ENCODE measurements at regions not wholly inside any gene's neighbourhood (a gene's known extent, or its start where the extent isn't known, plus 50 kb on each side); places are given as distances from the start of the nearest gene placed in this dataset.
"Not testable (repeated sequence)": the region's sequence is repeated elsewhere in the genome, so short reads cannot be mapped to it uniquely, and the experiment has no call there.

GRCh38 chr18:34529358-34530335 lies 180.5 kb upstream of the DTNA start:
- no peaks in the 10 kb centered on the region for H3K4me1 ChIP-seq (ENCODE audit: control insufficient read depth, insufficient read depth, low read length)
- no peaks in the 10 kb centered on the region for H3K36me3 ChIP-seq (ENCODE audit: control insufficient read depth, insufficient read depth, low read length, severe bottlenecking)
- no peak overlapping the region for H3K4me3 ChIP-seq (ENCODE audit: low read length)
- DNase-seq (ENCODE audit: low read depth) = no peak
- no peaks in the 10 kb centered on the region for H3K9me3 ChIP-seq (ENCODE audit: control insufficient read depth, low read length)
- H3K27me3 ChIP-seq (replicated peaks; ENCODE audit: control insufficient read depth, insufficient read depth, low read length) = no peaks in the 10 kb centered on the region
- H3K9ac ChIP-seq (ENCODE audit: low read length) = no peak overlapping the region

GRCh38 chr18:34531110-34531509 lies 179.0 kb upstream of the DTNA start:
- DNase-seq (ENCODE audit: low read depth) = no peak
- Histone ChIP-seq H3K27me3 (replicated peaks; ENCODE audit: control insufficient read depth, insufficient read depth, low read length) (no peaks in the 10 kb centered on the region), H3K9me3 (ENCODE audit: control insufficient read depth, low read length) (no peaks in the 10 kb centered on the region), H3K4me1 (ENCODE audit: control insufficient read depth, insufficient read depth, low read length) (no peaks in the 10 kb centered on the region), H3K36me3 (ENCODE audit: control insufficient read depth, insufficient read depth, low read length, severe bottlenecking) (no peaks in the 10 kb centered on the region), H3K9ac (ENCODE audit: low read length) (no peak overlapping the region), H3K4me3 (ENCODE audit: low read length) (no peak overlapping the region)

- not testable (repeated sequence) for DNase-seq (ENCODE audit: low read depth); H3K9me3 ChIP-seq (ENCODE audit: control insufficient read depth, low read length); H3K9ac ChIP-seq (ENCODE audit: low read length); H3K4me1 ChIP-seq (ENCODE audit: control insufficient read depth, insufficient read depth, low read length); H3K27me3 ChIP-seq (replicated peaks; ENCODE audit: control insufficient read depth, insufficient read depth, low read length); H3K36me3 ChIP-seq (ENCODE audit: control insufficient read depth, insufficient read depth, low read length, severe bottlenecking); H3K4me3 ChIP-seq (ENCODE audit: low read length)
Observed at GRCh38 chr18:34534642-34535041, 175.5 kb upstream of the DTNA start.

GRCh38 chr18:34540897-34541296 lies 169.2 kb upstream of the DTNA start:
- H3K4me3 ChIP-seq (ENCODE audit: low read length) = no peak overlapping the region
- no peak for DNase-seq (ENCODE audit: low read depth)

GRCh38 chr18:34542625-34543024 lies 167.5 kb upstream of the DTNA start:
- H3K27me3 ChIP-seq (replicated peaks; ENCODE audit: control insufficient read depth, insufficient read depth, low read length) = no peaks in the 10 kb centered on the region
- no peak for DNase-seq (ENCODE audit: low read depth)
- H3K4me1 ChIP-seq (ENCODE audit: control insufficient read depth, insufficient read depth, low read length) = no peaks in the 10 kb centered on the region
- H3K9me3 ChIP-seq (ENCODE audit: control insufficient read depth, low read length) = no peaks in the 10 kb centered on the region
- no peaks in the 10 kb centered on the region for H3K36me3 ChIP-seq (ENCODE audit: control insufficient read depth, insufficient read depth, low read length, severe bottlenecking)
- no peak overlapping the region for H3K9ac ChIP-seq (ENCODE audit: low read length)
- no peak overlapping the region for H3K4me3 ChIP-seq (ENCODE audit: low read length)

More at GRCh38 chr18:34540897-34541296, 169.2 kb upstream of the DTNA start:
- no peaks in the 10 kb centered on the region for H3K36me3 ChIP-seq (ENCODE audit: control insufficient read depth, insufficient read depth, low read length, severe bottlenecking)
- H3K27me3 ChIP-seq (replicated peaks; ENCODE audit: control insufficient read depth, insufficient read depth, low read length) = no peaks in the 10 kb centered on the region
- H3K4me1 ChIP-seq (ENCODE audit: control insufficient read depth, insufficient read depth, low read length) = no peaks in the 10 kb centered on the region
- H3K9me3 ChIP-seq (ENCODE audit: control insufficient read depth, low read length) = no peaks in the 10 kb centered on the region
- H3K9ac ChIP-seq (ENCODE audit: low read length) = no peak overlapping the region

GRCh38 chr18:34543356-34543755 lies 166.7 kb upstream of the DTNA start:
- no peak overlapping the region for H3K4me3 ChIP-seq (ENCODE audit: low read length)
- DNase-seq (ENCODE audit: low read depth) = no peak
- H3K4me1 ChIP-seq (ENCODE audit: control insufficient read depth, insufficient read depth, low read length) = no peaks in the 10 kb centered on the region
- H3K9ac ChIP-seq (ENCODE audit: low read length) = no peak overlapping the region
- H3K27me3 ChIP-seq (replicated peaks; ENCODE audit: control insufficient read depth, insufficient read depth, low read length) = no peaks in the 10 kb centered on the region
- no peaks in the 10 kb centered on the region for H3K36me3 ChIP-seq (ENCODE audit: control insufficient read depth, insufficient read depth, low read length, severe bottlenecking)
- no peaks in the 10 kb centered on the region for H3K9me3 ChIP-seq (ENCODE audit: control insufficient read depth, low read length)

- Histone ChIP-seq H3K36me3 (ENCODE audit: control insufficient read depth, insufficient read depth, low read length, severe bottlenecking) (no peaks in the 10 kb centered on the region), H3K9me3 (ENCODE audit: control insufficient read depth, low read length) (no peaks in the 10 kb centered on the region), H3K4me3 (ENCODE audit: low read length) (no peak overlapping the region), H3K27me3 (replicated peaks; ENCODE audit: control insufficient read depth, insufficient read depth, low read length) (no peaks in the 10 kb centered on the region), H3K4me1 (ENCODE audit: control insufficient read depth, insufficient read depth, low read length) (no peaks in the 10 kb centered on the region), H3K9ac (ENCODE audit: low read length) (no peak overlapping the region)
- DNase-seq (ENCODE audit: low read depth) = no peak
Observed at GRCh38 chr18:34543945-34544344, 166.2 kb upstream of the DTNA start.

- no peaks in the 10 kb centered on the region for H3K36me3 ChIP-seq (ENCODE audit: control insufficient read depth, insufficient read depth, low read length, severe bottlenecking)
- no peak overlapping the region for H3K4me3 ChIP-seq (ENCODE audit: low read length)
- no peak for DNase-seq (ENCODE audit: low read depth)
- H3K9ac ChIP-seq (ENCODE audit: low read length) = no peak overlapping the region
- H3K9me3 ChIP-seq (ENCODE audit: control insufficient read depth, low read length) = no peaks in the 10 kb centered on the region
- H3K4me1 ChIP-seq (ENCODE audit: control insufficient read depth, insufficient read depth, low read length) = no peaks in the 10 kb centered on the region
- no peaks in the 10 kb centered on the region for H3K27me3 ChIP-seq (replicated peaks; ENCODE audit: control insufficient read depth, insufficient read depth, low read length)
Observed at GRCh38 chr18:34544930-34545329, 165.2 kb upstream of the DTNA start.

GRCh38 chr18:34548120-34548972 lies 161.8 kb upstream of the DTNA start:
- Histone ChIP-seq H3K9ac (ENCODE audit: low read length) (no peak overlapping the region), H3K9me3 (ENCODE audit: control insufficient read depth, low read length) (no peaks in the 10 kb centered on the region), H3K27me3 (replicated peaks; ENCODE audit: control insufficient read depth, insufficient read depth, low read length) (no peaks in the 10 kb centered on the region), H3K36me3 (ENCODE audit: control insufficient read depth, insufficient read depth, low read length, severe bottlenecking) (no peaks in the 10 kb centered on the region), H3K4me3 (ENCODE audit: low read length) (no peak overlapping the region), H3K4me1 (ENCODE audit: control insufficient read depth, insufficient read depth, low read length) (no peaks in the 10 kb centered on the region)
- DNase-seq (ENCODE audit: low read depth) = no peak

GRCh38 chr18:34548973-34549294 lies 161.2 kb upstream of the DTNA start:
- no peaks in the 10 kb centered on the region for H3K4me1 ChIP-seq (ENCODE audit: control insufficient read depth, insufficient read depth, low read length)
- H3K9me3 ChIP-seq (ENCODE audit: control insufficient read depth, low read length) = no peaks in the 10 kb centered on the region
- DNase-seq (ENCODE audit: low read depth) = no peak
- no peaks in the 10 kb centered on the region for H3K36me3 ChIP-seq (ENCODE audit: control insufficient read depth, insufficient read depth, low read length, severe bottlenecking)
- no peak overlapping the region for H3K9ac ChIP-seq (ENCODE audit: low read length)
- H3K4me3 ChIP-seq (ENCODE audit: low read length) = no peak overlapping the region
- H3K27me3 ChIP-seq (replicated peaks; ENCODE audit: control insufficient read depth, insufficient read depth, low read length) = no peaks in the 10 kb centered on the region

- Histone ChIP-seq H3K9ac (ENCODE audit: low read length) (no peak overlapping the region), H3K4me3 (ENCODE audit: low read length) (no peak overlapping the region), H3K36me3 (ENCODE audit: control insufficient read depth, insufficient read depth, low read length, severe bottlenecking) (no peaks in the 10 kb centered on the region), H3K4me1 (ENCODE audit: control insufficient read depth, insufficient read depth, low read length) (no peaks in the 10 kb centered on the region), H3K27me3 (replicated peaks; ENCODE audit: control insufficient read depth, insufficient read depth, low read length) (no peaks in the 10 kb centered on the region), H3K9me3 (ENCODE audit: control insufficient read depth, low read length) (no peaks in the 10 kb centered on the region)
- no peak for DNase-seq (ENCODE audit: low read depth)
Observed at GRCh38 chr18:34549367-34549766, 160.7 kb upstream of the DTNA start.

Measured in adipocyte (in vitro differentiated cells).